ENCODE measurements at regions not wholly inside any gene's neighbourhood (a gene's known extent, or its start where the extent isn't known, plus 50 kb on each side); places are given as distances from the start of the nearest gene placed in this dataset.

DNA sequence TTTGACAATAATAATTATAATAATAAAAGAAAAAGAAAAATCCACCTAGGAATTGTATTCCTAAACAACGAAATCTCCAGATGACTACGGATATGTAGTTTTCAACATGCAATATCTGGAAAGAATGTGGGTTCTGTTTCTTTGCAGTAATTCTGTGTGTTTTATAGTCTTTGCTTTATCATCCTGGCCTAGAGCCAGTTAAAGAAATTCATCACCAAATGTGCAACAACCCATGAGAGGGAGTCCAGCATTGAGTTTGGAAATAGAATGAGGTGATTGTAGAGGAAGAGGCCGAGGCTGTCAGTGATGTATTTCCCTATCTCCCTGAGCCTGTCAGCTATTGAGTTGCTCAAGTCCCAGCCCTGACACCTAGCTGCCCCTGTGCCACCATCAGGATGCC lies 200.5 kb upstream of the DCN start:
- TF ChIP-seq CTCF (IDR thresholded peaks at IDR 0.05; ENCODE audit: low read depth, low read length) (no peak), POLR2A (IDR thresholded peaks at IDR 0.05; ENCODE audit: extremely low read depth, insufficient read length) (no peak), MYC (IDR thresholded peaks at IDR 0.05; ENCODE audit: low read depth, low read length) (no peak)
